PFSK-1 (cell line): ENCODE measurements at regions not wholly inside any gene's neighbourhood (a gene's known extent, or its start where the extent isn't known, plus 50 kb on each side); places are given as distances from the start of the nearest gene placed in this dataset.

Experiments
- FOXP2 ChIP-seq: optimal IDR thresholded peaks from 2 replicates; pipeline ENCODE3; 2011; ENCODE audit warnings: borderline replicate concordance, control low read depth, inconsistent platforms; ENCODE audit not compliant: insufficient read depth; ENCODE audit errors: extremely low read length, extremely low read depth
- POLR2AphosphoS5 ChIP-seq: IDR thresholded peaks from 2 replicates; pipeline ENCODE4 v1.6.1; 2012; ENCODE audit warnings: low read depth, mild to moderate bottlenecking, control low read depth, low read length, moderate library complexity
- REST ChIP-seq, 2 experiments: IDR thresholded peaks; 2 replicates each; pipeline versions ENCODE4 v1.6.1 to v1.8.0; 2011 to 2012; ENCODE audit warnings: low read depth in 2 of 2, low read length in 2 of 2, control low read depth in 1 of 2, inconsistent platforms in 1 of 2, mild to moderate bottlenecking in 1 of 2, moderate library complexity in 1 of 2; ENCODE audit not compliant: insufficient read depth in 1 of 2
- SIN3A ChIP-seq: IDR thresholded peaks from 2 replicates; pipeline ENCODE4 v1.6.1; 2012; ENCODE audit warnings: mild to moderate bottlenecking, low read length, moderate library complexity, borderline replicate concordance; ENCODE audit not compliant: insufficient read depth
- TAF1 ChIP-seq: IDR thresholded peaks from 2 replicates; pipeline ENCODE4 v1.6.1; 2012; ENCODE audit warnings: low read length, control low read depth, borderline replicate concordance; ENCODE audit not compliant: insufficient read depth

DNA sequence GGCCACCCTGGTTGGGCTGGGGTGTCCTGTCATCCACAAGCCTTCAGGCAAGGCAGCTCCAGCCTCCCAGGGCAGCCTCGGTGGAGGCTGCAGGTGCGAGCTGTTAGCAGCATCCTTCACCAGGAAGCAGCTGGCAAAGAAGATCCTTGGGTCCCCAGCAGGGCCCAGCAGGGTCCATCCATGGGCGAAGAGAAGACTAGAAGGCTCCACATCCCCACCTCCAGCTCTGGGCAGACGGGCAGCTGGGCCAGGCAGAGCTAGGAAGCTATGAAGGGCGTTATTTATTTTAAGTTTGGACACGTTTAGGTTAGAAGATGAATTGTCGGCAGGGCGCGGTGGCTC lies 348.5 kb downstream of the TCERG1L start:
- TF ChIP-seq REST (IDR thresholded peaks at IDR 0.05; ENCODE audit: insufficient read depth in 1 of 2, low read depth in 2 of 2, low read length in 2 of 2) (no peak), SIN3A (no peak), TAF1 (no peak), FOXP2 (no peak), POLR2AphosphoS5 (no peak)

- no peak for TF ChIP-seq FOXP2
- TF ChIP-seq POLR2AphosphoS5 = no peak
- no peak for TF ChIP-seq SIN3A
- TF ChIP-seq REST (IDR thresholded peaks at IDR 0.05; ENCODE audit: insufficient read depth in 1 of 2, low read depth in 2 of 2, low read length in 2 of 2) = no peak
- no peak for TF ChIP-seq TAF1
Measured at GRCh38 chr10:130963786-130964522, 347.6 kb downstream of the TCERG1L start.

GRCh38 chr10:130964771-130965170 lies 346.8 kb downstream of the TCERG1L start:
- TF ChIP-seq TAF1 = no peak
- TF ChIP-seq SIN3A = no peak
- TF ChIP-seq FOXP2 = no peak
- no peak for TF ChIP-seq REST (IDR thresholded peaks at IDR 0.05; ENCODE audit: insufficient read depth in 1 of 2, low read depth in 2 of 2, low read length in 2 of 2)
- no peak for TF ChIP-seq POLR2AphosphoS5

DNA sequence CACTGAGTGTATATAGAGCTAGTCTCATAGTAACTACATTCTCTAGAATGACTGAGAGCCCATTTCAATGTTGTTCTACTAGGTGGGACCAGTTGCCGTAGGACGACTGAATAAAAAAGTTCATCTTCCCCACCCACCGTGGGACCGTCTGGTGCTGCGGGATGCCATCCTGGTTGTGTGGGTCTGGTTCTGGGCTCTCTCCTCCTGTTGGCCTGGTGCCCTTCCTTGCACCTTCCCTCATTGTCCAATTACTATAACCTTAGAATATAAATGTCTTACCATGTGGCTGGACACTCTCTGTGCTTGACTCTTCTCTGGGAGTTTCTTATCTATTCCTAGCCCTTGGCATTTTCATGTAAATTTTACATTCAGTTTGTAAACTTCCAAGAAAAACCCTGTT lies 344.4 kb downstream of the TCERG1L start:
- no peak for TF ChIP-seq REST (IDR thresholded peaks at IDR 0.05; ENCODE audit: insufficient read depth in 1 of 2, low read depth in 2 of 2, low read length in 2 of 2)
- TF ChIP-seq POLR2AphosphoS5 = no peak
- TF ChIP-seq TAF1 = no peak
- no peak for TF ChIP-seq FOXP2
